ENCODE measurements at regions not wholly inside any gene's neighbourhood (a gene's known extent, or its start where the extent isn't known, plus 50 kb on each side); places are given as distances from the start of the nearest gene placed in this dataset.

GRCh38 chr7:27349621-27350020 is 107.0 kb downstream of the EVX1 start:
- TF ChIP-seq SUZ12 (IDR thresholded peaks at IDR 0.05; ENCODE audit: extremely low read depth, insufficient read depth, insufficient read length) = no peak
- no peak for TF ChIP-seq YY1 (IDR thresholded peaks at IDR 0.05; ENCODE audit: insufficient read depth, insufficient read length)
